ENCODE measurements at regions not wholly inside any gene's neighbourhood (a gene's known extent, or its start where the extent isn't known, plus 50 kb on each side); places are given as distances from the start of the nearest gene placed in this dataset.
A peak's percentile ranks its signal among the peaks of the same experiment; 100 is the strongest.

DNA sequence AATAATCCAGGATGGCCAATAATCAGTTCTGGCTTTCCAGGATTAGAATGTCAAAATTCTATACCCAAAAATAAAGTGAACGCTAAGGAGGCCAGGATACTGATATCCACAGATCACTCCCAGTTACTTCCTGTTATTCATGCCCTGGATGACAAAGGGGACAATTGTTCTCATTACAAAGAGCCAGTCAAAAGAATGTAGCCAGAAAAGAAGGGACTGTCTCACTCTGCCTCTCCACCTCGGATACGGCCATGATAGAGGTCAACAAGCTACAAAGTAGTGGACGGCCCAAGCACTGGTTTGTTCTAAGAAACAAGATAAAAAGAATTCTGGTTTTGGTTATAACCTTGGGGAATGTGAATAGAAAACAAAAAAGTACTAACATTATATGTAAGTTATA lies 116.1 kb upstream of the ATF7IP start:
- peaks cover 39% of the 10 kb centered on the region for H3K4me1 ChIP-seq (ENCODE audit: insufficient read depth, low read length, poor library complexity, severe bottlenecking)
- POLR2A ChIA-PET = interaction anchor here (0.7 to 4.9 kb wide), 2 partner anchors 8 to 25 kb away, joined by 4 to 22 read pairs; no protein-coding TSS in a partner anchor

DNA sequence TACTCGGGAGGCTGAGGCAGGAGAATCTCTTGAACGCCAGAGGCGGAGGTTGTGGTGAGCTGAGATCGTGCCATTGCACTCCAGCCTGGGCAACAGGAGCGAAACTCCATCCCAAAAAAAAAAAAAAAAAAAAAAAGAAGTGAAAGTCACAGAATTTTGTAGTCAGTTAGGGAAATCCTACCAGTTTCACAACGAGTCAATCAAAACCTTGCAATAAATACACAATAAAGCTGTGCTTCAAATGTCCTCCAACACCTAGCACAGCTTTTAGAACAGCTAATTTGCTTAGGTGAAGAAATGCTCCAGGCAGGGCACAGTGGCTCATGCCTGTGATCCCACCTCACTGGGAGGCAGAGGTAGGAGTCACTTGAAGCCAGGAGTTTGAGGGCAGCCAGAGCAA lies 112.8 kb upstream of the ATF7IP start:
- Histone ChIP-seq H3K79me2 (ENCODE audit: insufficient read depth, low read depth, low read length) (no peaks in the 10 kb centered on the region), H2AFZ (ENCODE audit: low read length) (0 out of 2 replicates have a peak overlapping the region, but pooled peaks have one; percentile 32), H3K4me2 (ENCODE audit: low read length) (0 out of 2 replicates have a peak overlapping the region, but pooled peaks have one; percentile 13), H4K20me1 (ENCODE audit: insufficient read depth, low read length) (no peaks in the 10 kb centered on the region), H3K4me1 (ENCODE audit: insufficient read depth, low read length, poor library complexity, severe bottlenecking) (peaks cover 52% of the 10 kb centered on the region), H3K9me2 (ENCODE audit: insufficient read depth, low read length) (no peaks in the 10 kb centered on the region), H3K4me3 (ENCODE audit: low read depth, low read length, poor library complexity, severe bottlenecking) (no peak overlapping the region), H3K36me3 (ENCODE audit: insufficient read depth, low read length) (no peaks in the 10 kb centered on the region), H3K27ac (ENCODE audit: low read depth, low read length, poor library complexity, severe bottlenecking) (peak overlapping the region; percentile 17), H3K9me3 (ENCODE audit: low read length) (peaks cover 12% of the 10 kb centered on the region; the same call in 1 of the 2 replicates)
- TF ChIP-seq EZH2phosphoT487 (IDR thresholded peaks at IDR 0.05; ENCODE audit: borderline replicate concordance, low read depth, low read length) = no peak
- TF ChIP-seq, protein P1, sequence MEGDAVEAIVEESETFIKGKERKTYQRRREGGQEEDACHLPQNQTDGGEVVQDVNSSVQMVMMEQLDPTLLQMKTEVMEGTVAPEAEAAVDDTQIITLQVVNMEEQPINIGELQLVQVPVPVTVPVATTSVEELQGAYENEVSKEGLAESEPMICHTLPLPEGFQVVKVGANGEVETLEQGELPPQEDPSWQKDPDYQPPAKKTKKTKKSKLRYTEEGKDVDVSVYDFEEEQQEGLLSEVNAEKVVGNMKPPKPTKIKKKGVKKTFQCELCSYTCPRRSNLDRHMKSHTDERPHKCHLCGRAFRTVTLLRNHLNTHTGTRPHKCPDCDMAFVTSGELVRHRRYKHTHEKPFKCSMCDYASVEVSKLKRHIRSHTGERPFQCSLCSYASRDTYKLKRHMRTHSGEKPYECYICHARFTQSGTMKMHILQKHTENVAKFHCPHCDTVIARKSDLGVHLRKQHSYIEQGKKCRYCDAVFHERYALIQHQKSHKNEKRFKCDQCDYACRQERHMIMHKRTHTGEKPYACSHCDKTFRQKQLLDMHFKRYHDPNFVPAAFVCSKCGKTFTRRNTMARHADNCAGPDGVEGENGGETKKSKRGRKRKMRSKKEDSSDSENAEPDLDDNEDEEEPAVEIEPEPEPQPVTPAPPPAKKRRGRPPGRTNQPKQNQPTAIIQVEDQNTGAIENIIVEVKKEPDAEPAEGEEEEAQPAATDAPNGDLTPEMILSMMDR (conservative IDR thresholded peaks at IDR 0.05; ENCODE audit: low read length) = no peak
- POLR2A ChIA-PET = interaction anchor here (0.6 to 4.9 kb wide), 6 partner anchors 9 to 463 kb away, joined by 3 to 22 read pairs (median 4); no protein-coding TSS in a partner anchor
- no peak for DNase-seq (ENCODE audit: low spot score)
- no TSS peak for BruUV-seq (replicated peaks)
- CTCF ChIA-PET (ENCODE audit: unreplicated experiment) = no interaction called here
- intact Hi-C loops (cut with micrococcal nuclease; ENCODE audit: unreplicated experiment) = loop anchor here (10.0 kb wide), 1 partner anchor 522 kb away; a partner anchor contains a TSS

More for the DNA sequence above, 116.1 kb upstream of the ATF7IP start:
- intact Hi-C loops (cut with micrococcal nuclease; ENCODE audit: unreplicated experiment) = no loop called here
- peaks cover 2% of the 10 kb centered on the region; the same call in 1 of the 2 replicates for H3K36me3 ChIP-seq (ENCODE audit: insufficient read depth, low read length)
- no peaks in the 10 kb centered on the region for H3K9me2 ChIP-seq (ENCODE audit: insufficient read depth, low read length)
- CTCF ChIA-PET (ENCODE audit: unreplicated experiment) = no interaction called here
- no peak overlapping the region for H3K4me2 ChIP-seq (ENCODE audit: low read length)
- H3K9me3 ChIP-seq (ENCODE audit: low read length) = peaks cover 7% of the 10 kb centered on the region; the same call in 1 of the 2 replicates
- no peak overlapping the region for H2AFZ ChIP-seq (ENCODE audit: low read length)
- no peak overlapping the region for H3K4me3 ChIP-seq (ENCODE audit: low read depth, low read length, poor library complexity, severe bottlenecking)
- H4K20me1 ChIP-seq (ENCODE audit: insufficient read depth, low read length) = no peaks in the 10 kb centered on the region
- H3K79me2 ChIP-seq (ENCODE audit: insufficient read depth, low read depth, low read length) = no peaks in the 10 kb centered on the region
- TF ChIP-seq, protein P1 (conservative IDR thresholded peaks at IDR 0.05; ENCODE audit: low read length) = no peak
- TF ChIP-seq EZH2phosphoT487 (IDR thresholded peaks at IDR 0.05; ENCODE audit: borderline replicate concordance, low read depth, low read length) = no peak
- H3K27ac ChIP-seq (ENCODE audit: low read depth, low read length, poor library complexity, severe bottlenecking) = no peak overlapping the region
- BruUV-seq (replicated peaks) = no TSS peak
- no peak for DNase-seq (ENCODE audit: low spot score)

DNA sequence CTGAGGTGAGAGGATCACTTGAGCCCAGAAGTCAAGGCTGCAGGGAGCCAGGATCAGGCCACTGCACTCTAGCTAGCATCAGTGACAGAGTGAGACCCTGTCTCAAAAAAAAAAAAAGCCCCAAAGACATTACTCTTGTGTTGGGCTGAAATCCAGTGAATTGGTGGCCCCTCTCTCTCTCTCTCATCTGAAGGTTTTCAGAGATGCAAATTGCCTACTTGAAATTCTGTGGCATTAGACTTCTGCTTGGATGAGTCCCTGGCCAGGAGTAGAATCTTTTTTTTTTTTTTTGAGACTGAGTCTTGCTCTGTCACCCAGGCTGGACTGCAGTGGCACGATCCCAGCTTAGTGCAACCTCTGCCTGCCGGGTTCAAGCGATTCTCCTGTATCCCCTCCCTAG lies 112.0 kb upstream of the ATF7IP start:
- CTCF ChIA-PET (ENCODE audit: unreplicated experiment) = no interaction called here
- peaks cover 60% of the 10 kb centered on the region for H3K4me1 ChIP-seq (ENCODE audit: insufficient read depth, low read length, poor library complexity, severe bottlenecking)
- no peak for DNase-seq (ENCODE audit: low spot score)
- peaks cover 17% of the 10 kb centered on the region; the same call in 1 of the 2 replicates for H3K9me3 ChIP-seq (ENCODE audit: low read length)
- no peaks in the 10 kb centered on the region for H3K9me2 ChIP-seq (ENCODE audit: insufficient read depth, low read length)
- TF ChIP-seq, protein P1 (conservative IDR thresholded peaks at IDR 0.05; ENCODE audit: low read length) = no peak
- no peak for TF ChIP-seq EZH2phosphoT487 (IDR thresholded peaks at IDR 0.05; ENCODE audit: borderline replicate concordance, low read depth, low read length)
- H3K36me3 ChIP-seq (ENCODE audit: insufficient read depth, low read length) = peaks cover 3% of the 10 kb centered on the region; the same call in 1 of the 2 replicates
- no peaks in the 10 kb centered on the region for H3K79me2 ChIP-seq (ENCODE audit: insufficient read depth, low read depth, low read length)
- intact Hi-C loops (cut with micrococcal nuclease; ENCODE audit: unreplicated experiment) = loop anchor here (10.0 kb wide), 1 partner anchor 521 kb away; a partner anchor contains a TSS
- peak overlapping the region; percentile 17 for H3K27ac ChIP-seq (ENCODE audit: low read depth, low read length, poor library complexity, severe bottlenecking)
- no TSS peak for BruUV-seq (replicated peaks)
- no peak overlapping the region for H2AFZ ChIP-seq (ENCODE audit: low read length)
- POLR2A ChIA-PET = interaction anchor here (0.7 to 4.9 kb wide), 6 partner anchors 9 to 287 kb away, joined by 3 to 22 read pairs (median 6); no protein-coding TSS in a partner anchor
- H4K20me1 ChIP-seq (ENCODE audit: insufficient read depth, low read length) = no peaks in the 10 kb centered on the region
- H3K4me2 ChIP-seq (ENCODE audit: low read length) = no peak overlapping the region
- no peak overlapping the region for H3K4me3 ChIP-seq (ENCODE audit: low read depth, low read length, poor library complexity, severe bottlenecking)
